H9 (cell line): ENCODE measurements at regions not wholly inside any gene's neighbourhood (a gene's known extent, or its start where the extent isn't known, plus 50 kb on each side); places are given as distances from the start of the nearest gene placed in this dataset.

ENCODE experiments used
- DNase-seq: peaks from one replicate; pipeline ENCODE4 v3.0.0-alpha.2; 2017
- H2AFZ ChIP-seq: one replicate; pipeline ENCODE4 v1.6.1; 2013; ENCODE audit warnings: mild to moderate bottlenecking, low read length, control low read depth, moderate library complexity
- H2AK5ac ChIP-seq: 2 replicates; pipeline ENCODE4 v1.6.1; 2013; ENCODE audit warnings: low read length, control low read depth, mixed read lengths; ENCODE audit not compliant: insufficient read length
- H2BK120ac ChIP-seq: one replicate; pipeline ENCODE4 v1.6.1; 2013; ENCODE audit warnings: low read depth, mild to moderate bottlenecking, low read length, control low read depth, inconsistent platforms; ENCODE audit not compliant: poor library complexity, severe bottlenecking
- H2BK12ac ChIP-seq: 2 replicates; pipeline ENCODE4 v1.6.1; 2013; ENCODE audit warnings: low read length, control low read depth, mixed read lengths, low read depth; ENCODE audit not compliant: insufficient read length
- H2BK15ac ChIP-seq: 2 replicates; pipeline ENCODE4 v1.6.1; 2013; ENCODE audit warnings: low read depth, low read length, control low read depth
- H2BK20ac ChIP-seq: one replicate; pipeline ENCODE4 v1.6.1; 2013; ENCODE audit warnings: low read depth, mild to moderate bottlenecking, low read length, control low read depth, inconsistent platforms; ENCODE audit not compliant: poor library complexity, severe bottlenecking
- H2BK5ac ChIP-seq: 2 replicates; pipeline ENCODE4 v1.6.1; 2013; ENCODE audit warnings: low read length, control low read depth, mixed read lengths; ENCODE audit not compliant: insufficient read length
- H3K14ac ChIP-seq: 2 replicates; pipeline ENCODE4 v1.6.1; 2013; ENCODE audit warnings: low read length, control low read depth; ENCODE audit not compliant: insufficient read depth
- H3K18ac ChIP-seq: 2 replicates; pipeline ENCODE4 v1.6.1; 2013; ENCODE audit warnings: low read depth, mild to moderate bottlenecking, mixed read lengths, low read length, control low read depth; ENCODE audit not compliant: insufficient read length
- H3K23ac ChIP-seq: 2 replicates; pipeline ENCODE4 v1.6.1; 2013; ENCODE audit warnings: low read length, control low read depth, mixed read lengths, low read depth; ENCODE audit not compliant: insufficient read length
- H3K23me2 ChIP-seq: 2 replicates; pipeline ENCODE4 v1.6.1; 2013; ENCODE audit warnings: low read depth, mild to moderate bottlenecking, mixed read lengths, low read length, control low read depth; ENCODE audit not compliant: insufficient read length, poor library complexity, severe bottlenecking
- H3K27ac ChIP-seq: 2 replicates; pipeline ENCODE4 v1.5.1; 2013; ENCODE audit warnings: low read length, control low read depth, mixed read lengths, low read depth; ENCODE audit not compliant: insufficient read length
- H3K27me3 ChIP-seq: 2 replicates; pipeline ENCODE4 v1.6.1; 2013; ENCODE audit warnings: low read length, control low read depth, inconsistent platforms; ENCODE audit not compliant: insufficient read depth
- H3K4ac ChIP-seq: 2 replicates; pipeline ENCODE4 v1.6.1; 2013; ENCODE audit warnings: low read depth, mild to moderate bottlenecking, control low read depth, inconsistent platforms, low read length, moderate library complexity
- H3K4me1 ChIP-seq: 2 replicates; pipeline ENCODE4 v1.6.1; 2013; ENCODE audit warnings: low read length, control low read depth, inconsistent platforms; ENCODE audit not compliant: insufficient read depth
- H3K4me2 ChIP-seq: 2 replicates; pipeline ENCODE4 v1.6.1; 2013; ENCODE audit warnings: low read length, control low read depth, mixed read lengths; ENCODE audit not compliant: insufficient read length, insufficient read depth
- H3K56ac ChIP-seq: 2 replicates; pipeline ENCODE4 v1.6.1; 2013; ENCODE audit warnings: low read depth, mild to moderate bottlenecking, mixed read lengths, low read length, control low read depth; ENCODE audit not compliant: insufficient read length
- H3K79me1 ChIP-seq: 2 replicates; pipeline ENCODE4 v1.6.1; 2013; ENCODE audit warnings: low read depth, mild to moderate bottlenecking, moderate library complexity, low read length, control low read depth, inconsistent platforms; ENCODE audit not compliant: insufficient read depth, poor library complexity, severe bottlenecking
- H3K79me2 ChIP-seq: 2 replicates; pipeline ENCODE4 v1.6.1; 2013; ENCODE audit warnings: low read length, control low read depth, inconsistent platforms; ENCODE audit not compliant: insufficient read depth
- H3K9ac ChIP-seq: 2 replicates; pipeline ENCODE4 v1.6.1; 2013; ENCODE audit warnings: low read length, control low read depth, mixed read lengths; ENCODE audit not compliant: insufficient read length; ENCODE audit errors: extremely low read depth
- H3K9me3 ChIP-seq: one replicate; pipeline ENCODE4 v1.6.1; 2013; ENCODE audit warnings: low read depth, low read length, inconsistent platforms; ENCODE audit not compliant: control insufficient read depth
- H3T11ph ChIP-seq: one replicate; pipeline ENCODE4 v1.6.1; 2013; ENCODE audit warnings: mild to moderate bottlenecking, low read length, control low read depth, inconsistent platforms
- H4K20me1 ChIP-seq: one replicate; pipeline ENCODE4 v1.6.1; 2013; ENCODE audit not compliant: control insufficient read depth, insufficient read length, insufficient read depth
- H4K5ac ChIP-seq: 2 replicates; pipeline ENCODE4 v1.6.1; 2013; ENCODE audit warnings: low read depth, mild to moderate bottlenecking, mixed read lengths, low read length, control low read depth; ENCODE audit not compliant: insufficient read length
- H4K8ac ChIP-seq: replicated peaks from 2 replicates; pipeline ENCODE4 v1.6.1; 2013; ENCODE audit warnings: low read length, control low read depth, mixed read lengths, low read depth; ENCODE audit not compliant: insufficient read length
- H4K91ac ChIP-seq: 2 replicates; pipeline ENCODE4 v1.6.1; 2013; ENCODE audit warnings: low read depth, mild to moderate bottlenecking, moderate library complexity, mixed read lengths, low read length, control low read depth; ENCODE audit not compliant: insufficient read length
- H3K27ac Mint-ChIP-seq, 3 experiments: 2 replicates in 2 of 3; 3 replicates in 1 of 3; pipeline ENCODE4 v1.8.0; 2020 to 2021; ENCODE audit warnings: mixed read lengths in 3 of 3, mild to moderate bottlenecking in 1 of 3, moderate library complexity in 1 of 3
- H3K27me3 Mint-ChIP-seq: 2 replicates; pipeline ENCODE4 v1.8.0; 2021; ENCODE audit warnings: low read depth, mild to moderate bottlenecking, moderate library complexity, mixed read lengths
- H3K36me3 Mint-ChIP-seq, 3 experiments: 2 replicates in 2 of 3; 3 replicates in 1 of 3; pipeline ENCODE4 v1.8.0; 2020 to 2021; ENCODE audit warnings: low read depth in 3 of 3, mixed read lengths in 3 of 3; ENCODE audit not compliant: insufficient read depth in 1 of 3
- H3K4me1 Mint-ChIP-seq, 2 experiments: 2 replicates each; pipeline ENCODE4 v1.8.0; 2020; ENCODE audit warnings: mixed read lengths in 2 of 2
- H3K4me3 Mint-ChIP-seq, 2 experiments: 2 replicates in 1 of 2; 3 replicates in 1 of 2; pipeline ENCODE4 v1.8.0; 2020 to 2021; ENCODE audit warnings: mild to moderate bottlenecking in 2 of 2, mixed read lengths in 2 of 2, moderate library complexity in 1 of 2
- H3K9me3 Mint-ChIP-seq, 2 experiments: 2 replicates in 1 of 2; 3 replicates in 1 of 2; pipeline ENCODE4 v1.8.0; 2020; ENCODE audit warnings: mild to moderate bottlenecking in 2 of 2, mixed read lengths in 2 of 2, moderate library complexity in 1 of 2
- CTCF ChIP-seq: fragments of 200-600 bp; sonication (generic); conservative IDR thresholded peaks from 3 replicates; pipeline ENCODE4 v1.8.0; 2021; ENCODE audit warnings: antibody characterized with exemption, mild to moderate bottlenecking
- WGBS: extraction: QIAGEN DNeasy Blood & Tissue Kit; methylation state at CpG from one replicate; pipeline ENCODE4 v1.1.7; 2013; ENCODE audit warnings: missing lambda C conversion rate, low lambda C conversion rate, mixed read lengths; ENCODE audit not compliant: insufficient read length; ENCODE audit errors: extremely low coverage; 5-methylcytosine and 5-hydroxymethylcytosine counted together

- no peaks in the 10 kb centered on the region for H4K20me1 ChIP-seq
- no peak overlapping the region for H4K91ac ChIP-seq
- H3K4me1 ChIP-seq: peaks cover 9% of the 10 kb centered on the region; the same call in 1 of the 2 replicates
- no peak overlapping the region for H2BK120ac ChIP-seq
- no peak overlapping the region for H3K14ac ChIP-seq
- Mint-ChIP-seq H3K27ac (peak overlapping the region in 1 of 3 experiments; percentile 18; a peak in 1 of 7 replicates), H3K27me3 (no peaks in the 10 kb centered on the region; the same call in none of the 2 replicates), H3K36me3 (peaks cover 1 to 12% (median 5%) of the 10 kb centered on the region in 3 experiments; a peak in 3 of 7 replicates), H3K4me3 (no peak overlapping the region), H3K4me1 (peaks cover 49 to 51% of the 10 kb centered on the region in 2 experiments), H3K9me3 (peaks cover 8 to 9% of the 10 kb centered on the region in 2 experiments)
- H3K56ac ChIP-seq: no peak overlapping the region
- H4K5ac ChIP-seq: no peak overlapping the region
- H3K23me2 ChIP-seq: no peaks in the 10 kb centered on the region
- no peak overlapping the region for H2AK5ac ChIP-seq
- no peak overlapping the region for H3K27ac ChIP-seq
- no peak overlapping the region for H3K4ac ChIP-seq
- TF ChIP-seq CTCF: no peak
- no peak overlapping the region for H3K9ac ChIP-seq
- no peaks in the 10 kb centered on the region for H3K79me2 ChIP-seq
- H3T11ph ChIP-seq: no peak overlapping the region
- no peak overlapping the region for H2BK12ac ChIP-seq
- no peak overlapping the region for H4K8ac ChIP-seq
- no peaks in the 10 kb centered on the region for H3K27me3 ChIP-seq
- no CpG with 5 or more reads among the region's 11 CpGs for WGBS
- H3K23ac ChIP-seq: no peak overlapping the region
- H3K9me3 ChIP-seq: no peaks in the 10 kb centered on the region
- H2BK20ac ChIP-seq: no peak overlapping the region
- H2BK5ac ChIP-seq: no peak overlapping the region
- H3K79me1 ChIP-seq: no peaks in the 10 kb centered on the region
- no peak overlapping the region for H3K4me2 ChIP-seq
- H2BK15ac ChIP-seq: no peak overlapping the region
- H2AFZ ChIP-seq: no peak overlapping the region
- H3K18ac ChIP-seq: no peak overlapping the region
- DNase-seq: no peak
These were observed 92.9 kb downstream of the ACKR3 start for GRCh38 chr2:236662231-236663185.
